Endodermal cell (in vitro differentiated cells): ENCODE measurements at regions not wholly inside any gene's neighbourhood (a gene's known extent, or its start where the extent isn't known, plus 50 kb on each side); places are given as distances from the start of the nearest gene placed in this dataset.

ENCODE experiments used
- DNase-seq: peaks from one replicate; pipeline ENCODE4 v3.0.0-alpha.2; 2017
- H3K27ac ChIP-seq: 2 replicates; pipeline ENCODE4 v1.5.1; 2013; ENCODE audit warnings: mild to moderate bottlenecking, low read depth, low read length, moderate library complexity
- H3K27me3 ChIP-seq: 2 replicates; pipeline ENCODE4 v1.6.1; 2013; ENCODE audit warnings: mild to moderate bottlenecking, low read length, moderate library complexity; ENCODE audit not compliant: insufficient read depth, control insufficient read depth, poor library complexity, severe bottlenecking
- H3K36me3 ChIP-seq: 2 replicates; pipeline ENCODE4 v1.7.0; 2013; ENCODE audit warnings: mild to moderate bottlenecking, low read length, moderate library complexity; ENCODE audit not compliant: control insufficient read depth, insufficient read depth
- H3K4me1 ChIP-seq: one replicate; pipeline ENCODE4 v1.7.0; 2013; ENCODE audit warnings: low read length; ENCODE audit not compliant: control insufficient read depth, insufficient read depth
- H3K4me3 ChIP-seq: 2 replicates; pipeline ENCODE4 v1.5.1; 2013; ENCODE audit warnings: mild to moderate bottlenecking, low read length, moderate library complexity
- H3K9ac ChIP-seq: 2 replicates; pipeline ENCODE4 v1.6.1; 2013; ENCODE audit warnings: mild to moderate bottlenecking, low read length, moderate library complexity; ENCODE audit not compliant: poor library complexity, severe bottlenecking; ENCODE audit errors: extremely low read depth
- H3K9me3 ChIP-seq: 2 replicates; pipeline ENCODE4 v1.6.1; 2013; ENCODE audit warnings: mild to moderate bottlenecking, low read length, moderate library complexity; ENCODE audit not compliant: control insufficient read depth
- H3K27ac Mint-ChIP-seq: 2 replicates; pipeline ENCODE4 v1.8.0; 2020; ENCODE audit warnings: mixed read lengths
- H3K27me3 Mint-ChIP-seq: 2 replicates; pipeline ENCODE4 v1.8.0; 2021; ENCODE audit warnings: mild to moderate bottlenecking, mixed read lengths; ENCODE audit not compliant: insufficient read depth
- H3K36me3 Mint-ChIP-seq: 2 replicates; pipeline ENCODE4 v1.8.0; 2020; ENCODE audit warnings: low read depth, mixed read lengths
- H3K4me1 Mint-ChIP-seq: 2 replicates; pipeline ENCODE4 v1.8.0; 2020; ENCODE audit warnings: mixed read lengths
- H3K4me3 Mint-ChIP-seq: 2 replicates; pipeline ENCODE4 v1.8.0; 2020; ENCODE audit warnings: mild to moderate bottlenecking, moderate library complexity, mixed read lengths
- H3K9me3 Mint-ChIP-seq: 2 replicates; pipeline ENCODE4 v1.8.0; 2020; ENCODE audit warnings: mild to moderate bottlenecking, mixed read lengths
- WGBS, 2 experiments: methylation state at CpG; one replicate each; pipeline versions ENCODE4 v1.1.5 to v1.1.7; 2013; ENCODE audit warnings: missing lambda C conversion rate in 2 of 2, mixed read lengths in 1 of 2; ENCODE audit not compliant: insufficient coverage in 1 of 2, insufficient read length in 1 of 2; 5-methylcytosine and 5-hydroxymethylcytosine counted together
- TF ChIP-seq, protein P1 (sequence below): fragments of 200-600 bp; sonication (generic); conservative IDR thresholded peaks from 2 replicates; pipeline ENCODE4 v1.5.0; 2021; ENCODE audit warnings: antibody characterized with exemption, mild to moderate bottlenecking

DNA sequence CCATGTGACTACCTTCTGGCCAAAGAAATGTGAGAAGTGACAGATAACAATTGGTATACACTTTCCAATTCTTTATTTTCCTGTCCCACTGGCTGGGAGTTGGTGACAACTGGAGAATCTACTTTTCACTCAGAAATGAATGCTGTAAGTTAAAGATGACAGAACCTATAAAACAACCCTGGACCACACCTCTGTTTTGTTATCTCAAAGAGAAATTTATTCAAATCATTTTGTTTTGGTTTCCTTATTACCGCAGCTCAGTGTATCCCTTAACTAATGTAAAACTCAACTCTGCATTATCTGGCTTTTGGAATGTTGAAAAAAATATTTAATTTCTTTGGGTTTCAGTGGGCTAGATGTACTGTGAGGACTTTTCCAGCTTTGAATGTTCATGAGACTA lies 469.8 kb downstream of the PCDH7 start:
- TF ChIP-seq, protein P1, sequence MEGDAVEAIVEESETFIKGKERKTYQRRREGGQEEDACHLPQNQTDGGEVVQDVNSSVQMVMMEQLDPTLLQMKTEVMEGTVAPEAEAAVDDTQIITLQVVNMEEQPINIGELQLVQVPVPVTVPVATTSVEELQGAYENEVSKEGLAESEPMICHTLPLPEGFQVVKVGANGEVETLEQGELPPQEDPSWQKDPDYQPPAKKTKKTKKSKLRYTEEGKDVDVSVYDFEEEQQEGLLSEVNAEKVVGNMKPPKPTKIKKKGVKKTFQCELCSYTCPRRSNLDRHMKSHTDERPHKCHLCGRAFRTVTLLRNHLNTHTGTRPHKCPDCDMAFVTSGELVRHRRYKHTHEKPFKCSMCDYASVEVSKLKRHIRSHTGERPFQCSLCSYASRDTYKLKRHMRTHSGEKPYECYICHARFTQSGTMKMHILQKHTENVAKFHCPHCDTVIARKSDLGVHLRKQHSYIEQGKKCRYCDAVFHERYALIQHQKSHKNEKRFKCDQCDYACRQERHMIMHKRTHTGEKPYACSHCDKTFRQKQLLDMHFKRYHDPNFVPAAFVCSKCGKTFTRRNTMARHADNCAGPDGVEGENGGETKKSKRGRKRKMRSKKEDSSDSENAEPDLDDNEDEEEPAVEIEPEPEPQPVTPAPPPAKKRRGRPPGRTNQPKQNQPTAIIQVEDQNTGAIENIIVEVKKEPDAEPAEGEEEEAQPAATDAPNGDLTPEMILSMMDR, result no peak
- Histone ChIP-seq H3K27me3 (no peaks in the 10 kb centered on the region), H3K4me3 (no peak overlapping the region), H3K4me1 (no peaks in the 10 kb centered on the region), H3K36me3 (no peaks in the 10 kb centered on the region), H3K9me3 (peaks cover 14% of the 10 kb centered on the region), H3K9ac (no peak overlapping the region), H3K27ac (no peak overlapping the region)
- H3K27ac Mint-ChIP-seq, result no peak overlapping the region
- H3K4me1 Mint-ChIP-seq, result peaks cover 4% of the 10 kb centered on the region
- WGBS, 2 experiments, result 100% methylated on average over 1 of the region's 1 CpG; no CpG with 5 or more reads in 1 of the 2 experiments
- peaks cover 13% of the 10 kb centered on the region for H3K9me3 Mint-ChIP-seq
- H3K36me3 Mint-ChIP-seq, result no peaks in the 10 kb centered on the region
- no peak for DNase-seq
- no peaks in the 10 kb centered on the region for H3K27me3 Mint-ChIP-seq
- no peak overlapping the region for H3K4me3 Mint-ChIP-seq

DNA sequence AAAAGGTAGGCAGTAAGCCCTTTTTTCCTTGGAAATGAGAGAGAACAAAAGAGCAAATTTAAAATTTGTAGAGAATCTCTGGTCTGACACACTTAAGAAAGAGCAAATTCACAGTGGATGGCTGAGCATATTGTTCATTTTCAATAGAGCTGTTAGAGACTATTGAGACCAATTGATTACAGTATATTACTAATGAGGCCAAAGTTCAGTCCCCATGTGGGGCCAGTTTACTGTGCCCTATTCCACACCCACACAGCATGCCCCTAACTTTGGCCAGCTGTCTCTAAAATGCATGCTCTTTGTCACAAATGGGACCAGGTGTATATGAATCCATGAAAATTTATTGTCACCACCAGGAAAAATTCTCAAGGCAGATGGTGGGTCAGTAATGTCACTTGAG lies 470.5 kb downstream of the PCDH7 start:
- no peaks in the 10 kb centered on the region for H3K27me3 ChIP-seq
- peaks cover 8% of the 10 kb centered on the region for H3K9me3 Mint-ChIP-seq
- H3K4me3 ChIP-seq, result no peak overlapping the region
- no peak for DNase-seq
- no peak overlapping the region for H3K27ac ChIP-seq
- H3K9ac ChIP-seq, result no peak overlapping the region
- H3K36me3 ChIP-seq, result no peaks in the 10 kb centered on the region
- H3K27me3 Mint-ChIP-seq, result no peaks in the 10 kb centered on the region
- no peak overlapping the region for H3K4me3 Mint-ChIP-seq
- TF ChIP-seq, protein P1, result no peak
- H3K4me1 ChIP-seq, result no peaks in the 10 kb centered on the region
- no peaks in the 10 kb centered on the region for H3K36me3 Mint-ChIP-seq
- peaks cover 10% of the 10 kb centered on the region for H3K9me3 ChIP-seq
- no peak overlapping the region for H3K27ac Mint-ChIP-seq
- peaks cover 4% of the 10 kb centered on the region for H3K4me1 Mint-ChIP-seq

DNA sequence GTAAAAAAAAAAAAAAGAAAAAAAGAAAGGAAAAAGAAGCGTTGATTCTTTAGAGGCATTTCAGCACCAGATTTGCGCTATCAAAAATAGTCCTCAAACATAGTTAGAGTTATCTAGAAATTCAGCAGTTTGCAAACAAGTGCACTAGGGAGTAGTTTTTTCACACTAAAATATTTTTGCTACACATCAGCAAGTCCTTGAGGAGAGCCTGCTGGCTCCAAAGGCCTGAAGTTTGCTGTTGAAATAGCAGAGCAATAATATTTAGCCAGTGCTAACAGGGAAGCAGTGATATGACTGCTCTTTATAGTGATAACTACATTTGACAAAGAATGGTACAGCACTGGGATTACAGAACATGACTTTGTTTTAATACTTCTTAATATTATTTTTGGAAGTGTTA lies 472.2 kb downstream of the PCDH7 start:
- TF ChIP-seq, protein P1, result no peak
- Mint-ChIP-seq H3K27me3 (no peaks in the 10 kb centered on the region), H3K4me1 (peaks cover 4% of the 10 kb centered on the region), H3K36me3 (no peaks in the 10 kb centered on the region), H3K4me3 (no peak overlapping the region), H3K27ac (no peak overlapping the region), H3K9me3 (peaks cover 4% of the 10 kb centered on the region)
- H3K9ac ChIP-seq, result no peak overlapping the region
- H3K4me3 ChIP-seq, result no peak overlapping the region
- H3K27ac ChIP-seq, result no peak overlapping the region
- 93% methylated on average over 2 of the region's 2 CpGs; no CpG with 5 or more reads in 1 of the 2 experiments for WGBS, 2 experiments
- no peaks in the 10 kb centered on the region for H3K27me3 ChIP-seq
- DNase-seq, result no peak
- H3K9me3 ChIP-seq, result no peaks in the 10 kb centered on the region
- H3K36me3 ChIP-seq, result no peaks in the 10 kb centered on the region
- no peaks in the 10 kb centered on the region for H3K4me1 ChIP-seq
